Caco-2 (cell line): ENCODE measurements at regions not wholly inside any gene's neighbourhood (a gene's known extent, or its start where the extent isn't known, plus 50 kb on each side); places are given as distances from the start of the nearest gene placed in this dataset.
"Not testable (repeated sequence)": the region's sequence is repeated elsewhere in the genome, so short reads cannot be mapped to it uniquely, and the experiment has no call there.

Experiments used
- BruUV-seq: library from RNA; stranded (reverse); fragments of 400-500 nt; replicated peaks from 2 replicates; lab custom pipeline; 2021; lab: Mats Ljungman, UMichigan
- CTCF ChIA-PET: fragments of 300-600 bp; sonication (Branson Sonifier 250); formaldehyde crosslinking; loops from one replicate; lab custom pipeline; 2022; ENCODE audit warnings: antibody characterized with exemption; lab: Charles Lee
- POLR2A ChIA-PET: fragments of 300-600 bp; sonication (Branson Sonifier 250); formaldehyde crosslinking; loops from one replicate; lab custom pipeline; 2022; ENCODE audit warnings: antibody characterized with exemption; lab: Charles Lee
- DNase-seq, 2 experiments: peaks; one replicate each; pipeline versions ENCODE4 v3.0.0 to v3.0.0-alpha.2; 2020 to 2022
- H3K27me3 ChIP-seq: replicated peaks from 2 replicates; pipeline ENCODE4 v1.6.0; 2011; ENCODE audit warnings: low read length; ENCODE audit not compliant: control insufficient read depth, insufficient read depth
- H3K36me3 ChIP-seq: 2 replicates; pipeline ENCODE4 v1.5.1; 2011; ENCODE audit warnings: low read length; ENCODE audit not compliant: control insufficient read depth, insufficient read depth
- H3K4me1 ChIP-seq: fragments of 250-450 bp; sonication (Bioruptor Pico); 2 replicates; pipeline ENCODE4 v1.5.1; 2020; ENCODE audit warnings: mild to moderate bottlenecking
- H3K4me3 ChIP-seq: 2 replicates; pipeline ENCODE4 v1.5.1; 2011; ENCODE audit warnings: low read depth, mild to moderate bottlenecking, control low read depth, low read length
- H3K9me3 ChIP-seq: fragments of 250-450 bp; sonication (Bioruptor Pico); 2 replicates; pipeline ENCODE4 v1.5.1; 2020; ENCODE audit warnings: mild to moderate bottlenecking, moderate library complexity
- H3K27ac Mint-ChIP-seq: one replicate; pipeline ENCODE4 v1.8.0; 2022; ENCODE audit warnings: mixed read lengths; ENCODE audit not compliant: unreplicated experiment
- H3K27me3 Mint-ChIP-seq: one replicate; pipeline ENCODE4 v1.8.0; 2022; ENCODE audit warnings: mixed read lengths; ENCODE audit not compliant: insufficient read depth, unreplicated experiment
- H3K36me3 Mint-ChIP-seq: one replicate; pipeline ENCODE4 v1.8.0; 2022; ENCODE audit warnings: mild to moderate bottlenecking, mixed read lengths; ENCODE audit not compliant: insufficient read depth, unreplicated experiment
- H3K4me1 Mint-ChIP-seq: one replicate; pipeline ENCODE4 v1.8.0; 2022; ENCODE audit warnings: low read depth, mixed read lengths; ENCODE audit not compliant: unreplicated experiment
- H3K4me3 Mint-ChIP-seq: one replicate; pipeline ENCODE4 v1.8.0; 2022; ENCODE audit warnings: mild to moderate bottlenecking, moderate library complexity, mixed read lengths; ENCODE audit not compliant: unreplicated experiment
- H3K9me3 Mint-ChIP-seq: one replicate; pipeline ENCODE4 v1.8.0; 2022; ENCODE audit warnings: mixed read lengths; ENCODE audit not compliant: unreplicated experiment
- CTCF ChIP-seq, 2 experiments: fragments of 200-600 bp in 1 of 2; IDR thresholded peaks; 1 replicate in 1 of 2; 2 replicates in 1 of 2; pipeline versions ENCODE4 v1.5.1 to v1.8.0; 2011 to 2022; ENCODE audit warnings: antibody characterized with exemption in 1 of 2, control low read depth in 1 of 2, inconsistent platforms in 1 of 2, low read depth in 1 of 2, low read length in 1 of 2, mild to moderate bottlenecking in 1 of 2, moderate library complexity in 1 of 2; ENCODE audit not compliant: insufficient read depth in 1 of 2, severe bottlenecking in 1 of 2, unreplicated experiment in 1 of 2
- intact Hi-C: fragments of 100-400 bp; cut with micrococcal nuclease; formaldehyde crosslinking; loops from one replicate; pipeline ENCODE4 v1.10.0; 2022; ENCODE audit not compliant: unreplicated experiment

GRCh38 chr3:194910414-194910984 is 224.8 kb downstream of the FAM43A start:
- Mint-ChIP-seq H3K36me3 (no peaks in the 10 kb centered on the region), H3K4me1 (no peaks in the 10 kb centered on the region), H3K4me3 (no peak overlapping the region), H3K9me3 (no peaks in the 10 kb centered on the region), H3K27ac (no peak overlapping the region), H3K27me3 (no peaks in the 10 kb centered on the region)
- no peak for TF ChIP-seq CTCF (IDR thresholded peaks at IDR 0.05; ENCODE audit: insufficient read depth in 1 of 2, low read depth in 1 of 2, low read length in 1 of 2, severe bottlenecking in 1 of 2, unreplicated experiment in 1 of 2)
- DNase-seq: no peak
- H3K4me3 ChIP-seq: no peak overlapping the region
- BruUV-seq: no TSS peak
- no peaks in the 10 kb centered on the region for H3K27me3 ChIP-seq
- POLR2A ChIA-PET: no interaction called here
- no peaks in the 10 kb centered on the region for H3K36me3 ChIP-seq
- CTCF ChIA-PET: interaction anchor here (0.5 kb wide), 1 partner anchor 737 kb away, joined by 4 read pairs; no protein-coding TSS in a partner anchor
- H3K9me3 ChIP-seq: no peaks in the 10 kb centered on the region
- intact Hi-C loops: no loop called here
- no peaks in the 10 kb centered on the region for H3K4me1 ChIP-seq

GRCh38 chr3:194913316-194913715 is 227.6 kb downstream of the FAM43A start:
- Mint-ChIP-seq H3K9me3 (no peaks in the 10 kb centered on the region), H3K36me3 (no peaks in the 10 kb centered on the region), H3K4me1 (no peaks in the 10 kb centered on the region), H3K4me3 (no peak overlapping the region), H3K27ac (no peak overlapping the region), H3K27me3 (peaks cover 3% of the 10 kb centered on the region)
- Histone ChIP-seq H3K9me3 (no peaks in the 10 kb centered on the region), H3K27me3 (no peaks in the 10 kb centered on the region), H3K4me3 (no peak overlapping the region), H3K36me3 (no peaks in the 10 kb centered on the region), H3K4me1 (no peaks in the 10 kb centered on the region)
- no TSS peak for BruUV-seq
- no peak for DNase-seq
- ChIA-PET POLR2A (no interaction called here), CTCF (no interaction called here)
- no peak for TF ChIP-seq CTCF (IDR thresholded peaks at IDR 0.05; ENCODE audit: insufficient read depth in 1 of 2, low read depth in 1 of 2, low read length in 1 of 2, severe bottlenecking in 1 of 2, unreplicated experiment in 1 of 2)
- intact Hi-C loops: no loop called here

GRCh38 chr3:194924889-194925288 is 239.2 kb downstream of the FAM43A start:
- H3K4me3 ChIP-seq, CTCF ChIA-PET, H3K27me3 ChIP-seq, H3K4me1 Mint-ChIP-seq, H3K27me3 Mint-ChIP-seq, H3K4me3 Mint-ChIP-seq, H3K9me3 ChIP-seq, DNase-seq, H3K27ac Mint-ChIP-seq, H3K36me3 Mint-ChIP-seq, H3K9me3 Mint-ChIP-seq, intact Hi-C loops, BruUV-seq, POLR2A ChIA-PET, H3K36me3 ChIP-seq: not testable (repeated sequence)
- H3K4me1 ChIP-seq: peaks cover 23% of the 10 kb centered on the region; the same call in 1 of the 2 replicates
